ENCODE measurements at regions not wholly inside any gene's neighbourhood (a gene's known extent, or its start where the extent isn't known, plus 50 kb on each side); places are given as distances from the start of the nearest gene placed in this dataset.
A peak's percentile ranks its signal among the peaks of the same experiment; 100 is the strongest.

- TF ChIP-seq, protein P1, sequence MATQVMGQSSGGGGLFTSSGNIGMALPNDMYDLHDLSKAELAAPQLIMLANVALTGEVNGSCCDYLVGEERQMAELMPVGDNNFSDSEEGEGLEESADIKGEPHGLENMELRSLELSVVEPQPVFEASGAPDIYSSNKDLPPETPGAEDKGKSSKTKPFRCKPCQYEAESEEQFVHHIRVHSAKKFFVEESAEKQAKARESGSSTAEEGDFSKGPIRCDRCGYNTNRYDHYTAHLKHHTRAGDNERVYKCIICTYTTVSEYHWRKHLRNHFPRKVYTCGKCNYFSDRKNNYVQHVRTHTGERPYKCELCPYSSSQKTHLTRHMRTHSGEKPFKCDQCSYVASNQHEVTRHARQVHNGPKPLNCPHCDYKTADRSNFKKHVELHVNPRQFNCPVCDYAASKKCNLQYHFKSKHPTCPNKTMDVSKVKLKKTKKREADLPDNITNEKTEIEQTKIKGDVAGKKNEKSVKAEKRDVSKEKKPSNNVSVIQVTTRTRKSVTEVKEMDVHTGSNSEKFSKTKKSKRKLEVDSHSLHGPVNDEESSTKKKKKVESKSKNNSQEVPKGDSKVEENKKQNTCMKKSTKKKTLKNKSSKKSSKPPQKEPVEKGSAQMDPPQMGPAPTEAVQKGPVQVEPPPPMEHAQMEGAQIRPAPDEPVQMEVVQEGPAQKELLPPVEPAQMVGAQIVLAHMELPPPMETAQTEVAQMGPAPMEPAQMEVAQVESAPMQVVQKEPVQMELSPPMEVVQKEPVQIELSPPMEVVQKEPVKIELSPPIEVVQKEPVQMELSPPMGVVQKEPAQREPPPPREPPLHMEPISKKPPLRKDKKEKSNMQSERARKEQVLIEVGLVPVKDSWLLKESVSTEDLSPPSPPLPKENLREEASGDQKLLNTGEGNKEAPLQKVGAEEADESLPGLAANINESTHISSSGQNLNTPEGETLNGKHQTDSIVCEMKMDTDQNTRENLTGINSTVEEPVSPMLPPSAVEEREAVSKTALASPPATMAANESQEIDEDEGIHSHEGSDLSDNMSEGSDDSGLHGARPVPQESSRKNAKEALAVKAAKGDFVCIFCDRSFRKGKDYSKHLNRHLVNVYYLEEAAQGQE (IDR thresholded peaks at IDR 0.05; ENCODE audit: borderline replicate concordance) = peak; percentile 25
- TF ChIP-seq, protein P2, sequence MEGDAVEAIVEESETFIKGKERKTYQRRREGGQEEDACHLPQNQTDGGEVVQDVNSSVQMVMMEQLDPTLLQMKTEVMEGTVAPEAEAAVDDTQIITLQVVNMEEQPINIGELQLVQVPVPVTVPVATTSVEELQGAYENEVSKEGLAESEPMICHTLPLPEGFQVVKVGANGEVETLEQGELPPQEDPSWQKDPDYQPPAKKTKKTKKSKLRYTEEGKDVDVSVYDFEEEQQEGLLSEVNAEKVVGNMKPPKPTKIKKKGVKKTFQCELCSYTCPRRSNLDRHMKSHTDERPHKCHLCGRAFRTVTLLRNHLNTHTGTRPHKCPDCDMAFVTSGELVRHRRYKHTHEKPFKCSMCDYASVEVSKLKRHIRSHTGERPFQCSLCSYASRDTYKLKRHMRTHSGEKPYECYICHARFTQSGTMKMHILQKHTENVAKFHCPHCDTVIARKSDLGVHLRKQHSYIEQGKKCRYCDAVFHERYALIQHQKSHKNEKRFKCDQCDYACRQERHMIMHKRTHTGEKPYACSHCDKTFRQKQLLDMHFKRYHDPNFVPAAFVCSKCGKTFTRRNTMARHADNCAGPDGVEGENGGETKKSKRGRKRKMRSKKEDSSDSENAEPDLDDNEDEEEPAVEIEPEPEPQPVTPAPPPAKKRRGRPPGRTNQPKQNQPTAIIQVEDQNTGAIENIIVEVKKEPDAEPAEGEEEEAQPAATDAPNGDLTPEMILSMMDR (IDR thresholded peaks at IDR 0.05; ENCODE audit: poor library complexity, severe bottlenecking) = no peak
- TF ChIP-seq TAF1 (IDR thresholded peaks at IDR 0.05; ENCODE audit: low read depth) (no peak), RAD21 (conservative IDR thresholded peaks at IDR 0.05) (no peak), POLR2AphosphoS5 (IDR thresholded peaks at IDR 0.05) (no peak), MXI1 (conservative IDR thresholded peaks at IDR 0.05; ENCODE audit: poor library complexity, severe bottlenecking) (no peak), EZH2 (IDR thresholded peaks at IDR 0.05; ENCODE audit: borderline replicate concordance, insufficient read depth, low read length, poor library complexity, severe bottlenecking) (no peak)
Measured at GRCh38 chr11:92500453-92500852, 275.8 kb downstream of the FAT3 start.

Data from neural cell (in vitro differentiated cells).